SK-N-MC (cell line): ENCODE measurements at regions not wholly inside any gene's neighbourhood (a gene's known extent, or its start where the extent isn't known, plus 50 kb on each side); places are given as distances from the start of the nearest gene placed in this dataset.

ENCODE experiments used
- DNase-seq: peaks from one replicate; pipeline ENCODE4 v3.0.0-alpha.2; 2011; ENCODE audit warnings: low read depth, low spot score
- H3K27ac ChIP-seq: fragments of 200-600 bp; sonication (generic); 2 replicates; pipeline ENCODE4 v1.5.1; 2016; ENCODE audit warnings: mixed run types
- H3K36me3 ChIP-seq: fragments of 200-600 bp; sonication (generic); 2 replicates; pipeline ENCODE4 v1.6.1; 2017; ENCODE audit warnings: antibody characterized with exemption, low read length, mixed read lengths; ENCODE audit not compliant: insufficient read depth
- H3K4me3 ChIP-seq: fragments of 200-600 bp; sonication (generic); 2 replicates; pipeline ENCODE4 v1.5.1; 2016
- H3K9ac ChIP-seq: fragments of 200-600 bp; sonication (generic); 2 replicates; pipeline ENCODE4 v1.8.0; 2017; ENCODE audit warnings: mixed run types, mixed read lengths; ENCODE audit not compliant: insufficient read length
- H3K9me3 ChIP-seq: fragments of 200-600 bp; sonication (generic); 2 replicates; pipeline ENCODE4 v1.6.1; 2017; ENCODE audit warnings: low read depth, mild to moderate bottlenecking, antibody characterized with exemption, low read length, moderate library complexity, mixed read lengths
- EZH2 ChIP-seq: fragments of 200-600 bp; sonication (generic); IDR thresholded peaks from one replicate; pipeline ENCODE4 v1.6.1; 2017; ENCODE audit warnings: antibody characterized with exemption
- FOXP2 ChIP-seq: optimal IDR thresholded peaks from 2 replicates; pipeline ENCODE3; 2011; ENCODE audit warnings: mild to moderate bottlenecking, moderate library complexity; ENCODE audit not compliant: insufficient read depth; ENCODE audit errors: extremely low read length, control extremely low read depth
- POLR2AphosphoS5 ChIP-seq: IDR thresholded peaks from 2 replicates; pipeline ENCODE4 v1.6.1; 2012; ENCODE audit warnings: mild to moderate bottlenecking, low read depth, low read length, borderline replicate concordance

GRCh38 chr1:29643281-29643680, 407.0 kb downstream of the PTPRU start:
- DNase-seq = no peak
- H3K4me3 ChIP-seq = no peak overlapping the region
- H3K27ac ChIP-seq = no peak overlapping the region
- no peaks in the 10 kb centered on the region for H3K9me3 ChIP-seq
- no peak overlapping the region for H3K9ac ChIP-seq
- H3K36me3 ChIP-seq = no peaks in the 10 kb centered on the region
- no peak for TF ChIP-seq POLR2AphosphoS5
- no peak for TF ChIP-seq FOXP2
- no peak for TF ChIP-seq EZH2

GRCh38 chr1:29642519-29642918, 406.2 kb downstream of the PTPRU start:
- H3K9ac ChIP-seq = no peak overlapping the region
- no peaks in the 10 kb centered on the region for H3K36me3 ChIP-seq
- no peak for DNase-seq
- no peak overlapping the region for H3K27ac ChIP-seq
- no peak for TF ChIP-seq POLR2AphosphoS5
- no peak for TF ChIP-seq FOXP2
- no peak for TF ChIP-seq EZH2
- H3K4me3 ChIP-seq = no peak overlapping the region
- no peaks in the 10 kb centered on the region for H3K9me3 ChIP-seq

GRCh38 chr1:29641921-29642320, 405.6 kb downstream of the PTPRU start:
- Histone ChIP-seq H3K9ac (no peak overlapping the region), H3K27ac (no peak overlapping the region), H3K4me3 (no peak overlapping the region), H3K9me3 (no peaks in the 10 kb centered on the region), H3K36me3 (no peaks in the 10 kb centered on the region)
- no peak for DNase-seq
- TF ChIP-seq FOXP2 (no peak), EZH2 (no peak), POLR2AphosphoS5 (no peak)

- H3K27ac ChIP-seq = no peak overlapping the region
- no peaks in the 10 kb centered on the region for H3K36me3 ChIP-seq
- no peaks in the 10 kb centered on the region for H3K9me3 ChIP-seq
- no peak overlapping the region for H3K9ac ChIP-seq
- no peak for DNase-seq
- no peak for TF ChIP-seq POLR2AphosphoS5
- TF ChIP-seq EZH2 = no peak
- TF ChIP-seq FOXP2 = no peak
- no peak overlapping the region for H3K4me3 ChIP-seq
Observed at GRCh38 chr1:29640428-29640785, 404.1 kb downstream of the PTPRU start.

- no peak overlapping the region for H3K4me3 ChIP-seq
- H3K9me3 ChIP-seq = no peaks in the 10 kb centered on the region
- no peak overlapping the region for H3K27ac ChIP-seq
- no peaks in the 10 kb centered on the region for H3K36me3 ChIP-seq
- no peak overlapping the region for H3K9ac ChIP-seq
- DNase-seq = no peak
- TF ChIP-seq EZH2 (no peak), FOXP2 (no peak), POLR2AphosphoS5 (no peak)
Observed at GRCh38 chr1:29639741-29640427, 403.6 kb downstream of the PTPRU start.

- Histone ChIP-seq H3K9ac (no peak overlapping the region), H3K27ac (no peak overlapping the region), H3K36me3 (no peaks in the 10 kb centered on the region), H3K4me3 (no peak overlapping the region), H3K9me3 (no peaks in the 10 kb centered on the region)
- no peak for DNase-seq
- TF ChIP-seq FOXP2 = no peak
- TF ChIP-seq EZH2 = no peak
- no peak for TF ChIP-seq POLR2AphosphoS5
Observed at GRCh38 chr1:29639156-29639736, 402.9 kb downstream of the PTPRU start.

GRCh38 chr1:29638281-29638680, 402.0 kb downstream of the PTPRU start:
- no peak for DNase-seq
- Histone ChIP-seq H3K4me3 (no peak overlapping the region), H3K36me3 (no peaks in the 10 kb centered on the region), H3K9me3 (no peaks in the 10 kb centered on the region), H3K9ac (no peak overlapping the region), H3K27ac (no peak overlapping the region)
- TF ChIP-seq FOXP2 (no peak), POLR2AphosphoS5 (no peak), EZH2 (no peak)

- Histone ChIP-seq H3K27ac (no peak overlapping the region), H3K4me3 (no peak overlapping the region), H3K9me3 (no peaks in the 10 kb centered on the region), H3K36me3 (no peaks in the 10 kb centered on the region), H3K9ac (no peak overlapping the region)
- no peak for TF ChIP-seq EZH2
- no peak for TF ChIP-seq FOXP2
- TF ChIP-seq POLR2AphosphoS5 = no peak
- no peak for DNase-seq
Observed at GRCh38 chr1:29636936-29637335, 400.6 kb downstream of the PTPRU start.
